ENCODE measurements at regions not wholly inside any gene's neighbourhood (a gene's known extent, or its start where the extent isn't known, plus 50 kb on each side); places are given as distances from the start of the nearest gene placed in this dataset.
A peak's percentile ranks its signal among the peaks of the same experiment; 100 is the strongest.

DNA sequence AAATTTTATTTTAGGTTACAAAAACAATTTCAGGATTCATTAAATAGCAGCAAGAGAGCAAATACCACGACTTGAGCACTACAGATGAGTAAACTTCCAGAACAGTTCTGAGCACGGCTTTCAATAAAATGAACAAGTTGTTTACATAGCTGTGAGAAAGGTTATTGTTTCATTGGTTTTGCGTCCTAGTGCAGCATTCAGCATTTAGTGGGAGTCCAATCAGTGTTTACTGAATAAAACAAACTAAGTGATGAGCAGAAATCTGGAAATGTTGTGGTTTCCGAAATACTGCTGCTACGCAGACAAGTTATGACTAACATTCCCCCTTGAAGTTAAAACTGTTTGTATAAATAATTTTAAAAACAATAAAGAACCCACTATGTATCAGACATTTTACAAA lies 251.5 kb upstream of the STARD13 start:
- WGBS, 2 donors = 87 to 88% methylated on average over 5 of the region's 5 CpGs
- no peak for DNase-seq
- no peaks in the 10 kb centered on the region for H3K9me3 ChIP-seq
- H3K4me3 ChIP-seq = no peak overlapping the region
- H3K27me3 ChIP-seq = no peaks in the 10 kb centered on the region
- TF ChIP-seq, protein P1, sequence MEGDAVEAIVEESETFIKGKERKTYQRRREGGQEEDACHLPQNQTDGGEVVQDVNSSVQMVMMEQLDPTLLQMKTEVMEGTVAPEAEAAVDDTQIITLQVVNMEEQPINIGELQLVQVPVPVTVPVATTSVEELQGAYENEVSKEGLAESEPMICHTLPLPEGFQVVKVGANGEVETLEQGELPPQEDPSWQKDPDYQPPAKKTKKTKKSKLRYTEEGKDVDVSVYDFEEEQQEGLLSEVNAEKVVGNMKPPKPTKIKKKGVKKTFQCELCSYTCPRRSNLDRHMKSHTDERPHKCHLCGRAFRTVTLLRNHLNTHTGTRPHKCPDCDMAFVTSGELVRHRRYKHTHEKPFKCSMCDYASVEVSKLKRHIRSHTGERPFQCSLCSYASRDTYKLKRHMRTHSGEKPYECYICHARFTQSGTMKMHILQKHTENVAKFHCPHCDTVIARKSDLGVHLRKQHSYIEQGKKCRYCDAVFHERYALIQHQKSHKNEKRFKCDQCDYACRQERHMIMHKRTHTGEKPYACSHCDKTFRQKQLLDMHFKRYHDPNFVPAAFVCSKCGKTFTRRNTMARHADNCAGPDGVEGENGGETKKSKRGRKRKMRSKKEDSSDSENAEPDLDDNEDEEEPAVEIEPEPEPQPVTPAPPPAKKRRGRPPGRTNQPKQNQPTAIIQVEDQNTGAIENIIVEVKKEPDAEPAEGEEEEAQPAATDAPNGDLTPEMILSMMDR (IDR thresholded peaks at IDR 0.05) = no peak
- H3K27ac ChIP-seq = peak overlapping the region in 5 of 10 donors; percentile 0 to 39 (median 27)
- peaks cover 2 to 44% (median 18%) of the 10 kb centered on the region in 9 donors for H3K4me1 ChIP-seq
- intact Hi-C loops (cut with DNase I) = loop anchor here in 2 of 10 donors (10.0 kb wide), 2 partner anchors 302 to 802 kb away; no protein-coding TSS in a partner anchor
- no peak for ATAC-seq
- H3K36me3 ChIP-seq = no peaks in the 10 kb centered on the region

DNA sequence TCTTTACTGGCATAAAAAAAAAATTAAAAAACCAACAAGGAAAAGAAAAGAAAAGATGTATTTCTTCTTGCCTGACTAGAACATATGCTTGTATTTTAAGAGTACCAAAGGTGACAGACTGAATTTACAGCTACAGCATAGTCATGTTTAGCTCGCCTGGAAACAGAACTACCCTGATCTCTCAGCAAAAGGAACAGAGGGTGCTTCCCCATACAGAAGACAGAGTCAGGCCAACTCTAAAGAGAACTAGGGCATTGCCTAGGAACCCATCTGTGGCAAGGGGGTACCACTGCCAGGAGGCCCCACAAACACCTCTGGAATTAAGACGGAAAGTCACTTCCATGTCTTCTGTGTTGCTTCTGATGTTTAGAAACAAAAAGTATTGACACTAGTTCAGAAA lies 252.1 kb upstream of the STARD13 start:
- TF ChIP-seq, protein P1 (IDR thresholded peaks at IDR 0.05) = no peak
- Histone ChIP-seq H3K4me1 (peaks cover 2 to 44% (median 18%) of the 10 kb centered on the region in 9 donors), H3K27ac (peak overlapping the region in 5 of 10 donors; percentile 3 to 46 (median 27)), H3K9me3 (no peaks in the 10 kb centered on the region), H3K27me3 (no peaks in the 10 kb centered on the region), H3K36me3 (no peaks in the 10 kb centered on the region), H3K4me3 (no peak overlapping the region)
- ATAC-seq = no peak
- 88 to 91% methylated on average over 2 of the region's 2 CpGs for WGBS, 2 donors
- intact Hi-C loops (cut with DNase I) = loop anchor here in 2 of 10 donors (10.0 kb wide), 2 partner anchors 303 to 803 kb away; no protein-coding TSS in a partner anchor
- no peak for DNase-seq

DNA sequence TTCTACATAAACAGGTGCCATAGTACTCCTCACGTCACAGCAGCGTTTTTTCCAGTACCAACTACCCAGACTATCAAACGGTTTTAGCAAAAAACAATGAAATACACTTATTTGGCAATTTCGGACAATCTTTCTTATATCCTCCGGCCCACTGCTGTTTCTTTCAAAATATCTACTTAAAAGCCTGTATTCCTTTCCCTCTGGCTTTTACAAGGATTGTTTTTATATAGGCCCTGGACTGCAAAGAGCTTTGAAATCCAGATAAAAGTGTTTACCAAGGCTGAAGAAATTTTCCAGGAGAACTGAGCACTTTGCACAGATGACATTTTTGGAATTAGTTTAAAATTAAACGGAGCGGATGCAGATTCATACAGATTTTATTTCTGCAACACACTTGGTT lies 255.9 kb upstream of the STARD13 start:
- Histone ChIP-seq H3K9me3 (no peaks in the 10 kb centered on the region), H3K4me1 (peaks cover 2 to 51% (median 33%) of the 10 kb centered on the region in 9 donors), H3K36me3 (no peaks in the 10 kb centered on the region), H3K4me3 (peak overlapping the region in 9 of 10 donors; percentile 26 to 62 (median 53)), H3K27me3 (no peaks in the 10 kb centered on the region), H3K27ac (peak overlapping the region; percentile 92 to 99 (median 96))
- intact Hi-C loops (cut with DNase I) = loop anchor here in 9 of 10 donors (5.0 to 10.0 kb wide), 12 partner anchors 181 to 954 kb away; partner anchors contain the start of genes PDS5B (in 2 of the 9), KL (in 1 of the 9) and STARD13 (in 1 of the 9)
- no peak for DNase-seq
- TF ChIP-seq, protein P1 (IDR thresholded peaks at IDR 0.05) = no peak
- no peak for ATAC-seq
- WGBS, 2 donors = 67 to 71% methylated on average over 7 of the region's 7 CpGs

DNA sequence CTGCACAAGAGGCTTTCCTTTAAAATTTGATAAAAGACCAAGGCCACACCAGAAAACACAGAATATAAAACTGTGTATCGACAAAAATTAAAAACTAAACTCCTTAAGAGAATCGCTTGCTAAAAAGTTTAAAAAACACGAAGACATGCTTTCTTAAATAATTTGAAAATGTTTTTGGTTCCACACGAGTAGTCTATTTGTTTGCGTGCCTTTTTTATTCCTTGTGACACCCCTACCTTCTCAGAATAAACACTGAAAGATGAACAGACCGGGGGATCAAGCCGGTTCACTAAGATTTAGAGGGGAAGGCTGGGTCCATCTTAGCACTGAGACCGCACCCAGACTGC lies 256.4 kb upstream of the STARD13 start:
- Histone ChIP-seq H3K9me3 (no peaks in the 10 kb centered on the region), H3K36me3 (no peaks in the 10 kb centered on the region), H3K4me1 (peaks cover 2 to 50% (median 33%) of the 10 kb centered on the region in 9 donors), H3K4me3 (peak overlapping the region; percentile 11 to 62 (median 52)), H3K27ac (peak overlapping the region; percentile 92 to 99 (median 96)), H3K27me3 (no peaks in the 10 kb centered on the region)
- WGBS, 2 donors = 6 to 7% methylated on average over 8 of the region's 8 CpGs
- intact Hi-C loops (cut with DNase I) = loop anchor here in 9 of 10 donors (1.0 to 10.0 kb wide), 21 partner anchors 180 to 956 kb away; partner anchors contain the start of genes PDS5B (in 7 of the 9), STARD13 (in 5 of the 9) and KL (in 1 of the 9)
- TF ChIP-seq, protein P1 (IDR thresholded peaks at IDR 0.05) = no peak
- DNase-seq (no peak), ATAC-seq (no peak)
